GM18526 (cell line): ENCODE measurements at regions not wholly inside any gene's neighbourhood (a gene's known extent, or its start where the extent isn't known, plus 50 kb on each side); places are given as distances from the start of the nearest gene placed in this dataset.

ENCODE experiments used
- POLR2A ChIP-seq: IDR thresholded peaks from 3 replicates; pipeline ENCODE4 v1.6.1; 2011; ENCODE audit not compliant: insufficient read length; ENCODE audit errors: extremely low read depth

DNA sequence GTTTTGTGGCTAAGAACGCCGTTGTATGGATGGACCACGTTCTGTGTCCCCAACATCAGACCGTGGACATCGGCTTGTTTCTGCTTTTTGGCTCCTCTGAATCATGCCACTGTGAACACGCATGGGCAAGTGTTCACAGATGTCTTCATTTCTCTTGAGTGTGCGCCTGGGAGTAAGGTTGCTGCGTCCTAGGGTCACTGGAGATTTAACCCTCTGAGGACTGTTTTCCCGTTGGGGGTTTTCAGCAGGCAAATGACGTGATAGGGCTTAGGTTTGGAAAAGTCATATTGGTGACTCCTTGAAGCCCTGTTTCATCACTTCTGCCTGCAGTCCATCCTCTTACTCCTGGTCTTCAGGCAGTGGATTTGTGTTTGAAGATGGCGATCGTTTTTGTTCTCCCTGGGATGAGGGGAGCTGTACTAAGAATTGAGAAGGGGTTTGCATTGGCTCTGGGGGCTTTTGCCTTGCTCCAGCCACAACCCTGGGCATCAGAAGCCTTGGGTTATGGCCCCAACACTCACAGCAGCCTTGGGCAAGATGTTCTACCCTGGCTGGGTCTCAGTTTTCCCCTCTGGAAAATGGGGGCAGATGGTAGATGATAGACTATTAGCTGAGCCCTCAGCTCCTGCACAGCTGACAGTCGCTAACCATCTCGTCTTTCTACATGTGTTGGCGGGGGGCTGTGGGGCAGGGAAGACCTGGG, 67.2 kb upstream of the CIBAR2 start:
- no peak for TF ChIP-seq POLR2A

DNA sequence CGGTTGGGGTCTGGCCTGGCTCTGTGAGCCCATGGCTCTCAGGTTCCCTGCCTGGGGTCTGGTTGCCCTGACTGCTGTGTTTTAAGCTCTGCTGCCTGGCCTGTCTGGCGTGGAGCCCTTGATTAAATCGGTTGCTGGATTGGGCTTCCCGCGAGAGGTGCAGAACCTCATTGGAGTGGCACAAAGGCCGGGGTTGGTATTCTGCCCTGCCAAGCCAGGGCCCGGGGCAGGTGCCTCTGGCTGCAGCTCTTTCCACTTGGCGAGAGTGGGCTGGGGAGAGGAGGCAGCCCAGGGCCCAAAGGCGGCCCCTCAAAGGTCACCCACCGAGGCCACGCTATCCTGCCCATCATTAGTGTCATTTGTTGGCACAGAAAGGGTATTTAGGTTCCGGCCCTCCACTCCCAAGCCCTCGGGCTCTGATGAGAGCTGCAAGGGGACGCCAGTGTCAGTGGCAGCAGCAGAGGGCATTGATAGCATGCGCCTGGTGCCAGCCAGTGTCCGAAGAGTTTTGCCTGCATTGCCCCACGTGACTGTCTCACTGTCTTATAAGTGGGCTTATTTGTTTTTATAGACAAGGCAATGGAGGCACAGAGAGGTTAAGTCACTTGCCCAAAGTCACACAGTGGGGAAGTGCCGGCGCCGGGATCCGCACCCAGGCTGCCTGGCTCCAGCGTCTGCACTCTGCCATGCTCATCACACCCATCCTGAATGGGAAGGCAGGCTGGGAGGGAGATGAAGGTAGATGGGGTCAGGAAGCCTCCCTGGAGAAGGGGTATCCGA, 68.0 kb upstream of the CIBAR2 start:
- no peak for TF ChIP-seq POLR2A

DNA sequence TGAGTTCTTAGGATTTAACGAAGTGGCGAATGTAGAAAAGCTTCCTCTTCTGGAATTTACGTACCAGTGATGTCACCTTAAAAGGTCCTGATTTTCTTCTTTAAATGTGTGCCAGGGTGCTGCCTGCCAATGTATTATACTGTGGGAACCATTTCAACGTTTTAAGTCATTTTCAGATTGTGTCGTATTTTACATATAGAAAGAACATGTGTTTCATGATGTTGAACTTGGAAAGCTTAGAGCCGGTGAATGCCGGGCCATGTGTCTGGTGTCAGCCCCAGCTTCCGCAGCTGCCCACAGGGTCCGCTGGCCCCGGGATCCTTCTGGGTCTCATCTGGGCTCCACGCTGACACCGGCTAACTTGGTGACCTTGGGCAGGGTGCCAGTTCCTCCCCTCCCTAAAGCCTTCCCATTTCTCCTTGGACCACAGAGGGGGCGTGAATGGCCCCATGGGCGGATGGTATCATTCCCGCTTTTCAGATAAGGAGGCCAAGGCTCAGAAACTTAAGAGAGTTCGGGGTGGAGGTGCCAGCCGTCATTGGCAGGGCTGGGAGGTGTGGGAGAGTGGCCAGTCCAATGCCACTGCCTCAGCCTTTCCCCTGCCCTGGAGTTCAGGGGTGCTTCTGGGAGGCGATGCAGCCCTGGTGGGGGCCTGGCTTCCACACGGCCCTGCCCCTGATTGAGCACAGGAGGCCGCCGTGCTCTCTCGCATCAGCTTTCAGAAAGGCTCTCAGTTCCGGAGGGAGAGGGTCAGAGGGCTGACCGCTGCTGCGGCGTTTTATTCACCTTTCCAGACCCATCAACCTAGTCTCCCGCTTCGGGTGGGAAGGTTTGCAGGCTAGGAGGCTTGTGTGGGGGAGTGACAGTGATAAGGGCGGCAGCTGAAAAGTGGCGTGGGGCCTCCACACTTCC, 68.8 kb upstream of the CIBAR2 start:
- no peak for TF ChIP-seq POLR2A

DNA sequence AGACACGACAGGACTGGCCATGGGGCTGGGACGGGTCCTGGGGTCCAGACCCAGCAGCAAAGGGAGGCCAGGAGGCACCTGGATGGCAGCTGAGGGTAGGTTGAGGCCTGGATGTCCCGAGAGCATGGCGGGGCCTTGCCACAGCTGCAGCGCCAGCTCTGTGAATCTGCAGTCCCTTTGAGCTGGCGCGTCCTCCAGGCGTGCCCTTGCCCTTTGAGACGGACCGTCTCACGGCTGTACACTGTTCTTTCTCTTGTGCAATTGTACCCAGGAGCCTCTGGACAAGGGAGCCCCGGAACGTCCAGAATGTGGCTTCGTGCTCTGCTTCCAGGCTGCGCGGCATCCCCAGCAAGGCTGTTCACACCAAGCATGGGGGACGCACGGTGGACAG, 69.5 kb upstream of the CIBAR2 start:
- no peak for TF ChIP-seq POLR2A

DNA sequence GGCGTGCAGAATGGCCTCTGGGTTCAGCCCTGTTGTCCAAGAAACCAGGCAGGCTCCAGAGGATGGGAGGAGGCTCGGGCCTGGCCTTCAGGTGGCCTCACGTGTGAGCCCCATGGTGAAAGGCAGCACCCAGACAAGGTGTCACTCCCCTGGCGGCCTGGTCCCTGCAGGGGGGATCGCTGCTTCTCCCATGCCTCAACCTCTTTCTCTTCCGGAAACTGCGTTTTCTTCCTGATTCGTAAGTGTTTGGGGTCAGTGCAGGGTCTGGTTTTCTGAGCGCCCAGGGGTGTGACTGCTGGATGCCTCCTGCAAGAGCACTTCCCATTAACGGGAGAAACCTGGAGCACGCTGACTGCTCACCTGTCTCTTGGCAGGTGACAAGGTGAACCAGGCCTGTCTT, 70.0 kb upstream of the CIBAR2 start:
- no peak for TF ChIP-seq POLR2A

DNA sequence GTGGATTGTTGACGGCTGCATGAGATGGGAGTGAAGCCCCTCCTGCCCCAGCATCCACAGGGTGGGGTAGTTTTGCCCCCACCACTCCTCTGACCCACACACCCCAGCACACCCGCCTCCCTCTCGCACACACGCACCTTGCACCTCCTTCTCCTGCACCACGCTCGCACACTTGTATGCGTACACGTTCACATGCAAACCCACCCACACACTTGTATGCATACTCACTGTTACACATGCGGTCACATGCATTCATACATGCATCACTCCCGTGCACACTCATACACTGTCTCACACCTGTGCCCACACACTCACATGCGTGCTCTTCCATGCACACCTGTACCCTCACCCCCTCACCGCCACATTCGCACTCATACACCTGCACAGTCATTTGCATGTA, 70.5 kb upstream of the CIBAR2 start:
- TF ChIP-seq POLR2A, result no peak

DNA sequence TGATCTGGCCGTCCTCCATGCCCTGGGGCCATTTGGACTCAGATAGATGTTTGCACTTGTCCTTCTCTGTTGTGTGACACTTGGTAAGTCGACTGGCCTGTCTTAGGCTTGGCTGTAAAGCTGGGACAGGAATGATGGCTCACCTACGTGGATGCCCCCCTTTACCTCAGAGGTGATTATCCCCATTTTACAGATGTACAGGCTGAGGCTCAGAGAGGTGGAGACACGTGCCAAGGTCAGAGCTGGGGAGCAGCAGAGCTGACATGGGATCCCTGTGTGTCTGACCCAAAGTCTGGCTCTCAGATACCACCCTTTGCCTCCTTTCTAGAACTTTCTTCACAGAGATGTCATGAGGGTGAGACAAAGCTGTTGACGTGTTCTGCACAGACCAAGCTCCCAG, 71.3 kb upstream of the CIBAR2 start:
- TF ChIP-seq POLR2A, result no peak

DNA sequence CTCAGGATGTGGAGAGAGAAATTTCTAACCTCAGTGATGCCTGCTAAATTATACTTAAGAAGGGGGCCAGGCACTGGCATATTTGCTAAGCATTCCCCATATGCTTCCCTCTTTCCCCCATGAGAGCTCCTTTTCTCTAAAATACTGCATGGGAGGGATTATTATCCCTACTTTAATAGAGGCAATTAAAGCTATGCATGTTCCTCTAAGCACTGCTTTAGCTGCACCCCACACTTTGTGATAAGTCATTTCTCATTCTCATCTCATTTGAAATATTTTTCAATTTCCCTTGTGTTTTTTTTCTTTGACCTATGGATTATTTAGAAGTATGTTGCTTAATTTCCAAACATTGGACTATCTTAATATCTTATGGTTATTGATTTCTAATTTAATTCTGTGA, 72.1 kb upstream of the CIBAR2 start:
- no peak for TF ChIP-seq POLR2A

DNA sequence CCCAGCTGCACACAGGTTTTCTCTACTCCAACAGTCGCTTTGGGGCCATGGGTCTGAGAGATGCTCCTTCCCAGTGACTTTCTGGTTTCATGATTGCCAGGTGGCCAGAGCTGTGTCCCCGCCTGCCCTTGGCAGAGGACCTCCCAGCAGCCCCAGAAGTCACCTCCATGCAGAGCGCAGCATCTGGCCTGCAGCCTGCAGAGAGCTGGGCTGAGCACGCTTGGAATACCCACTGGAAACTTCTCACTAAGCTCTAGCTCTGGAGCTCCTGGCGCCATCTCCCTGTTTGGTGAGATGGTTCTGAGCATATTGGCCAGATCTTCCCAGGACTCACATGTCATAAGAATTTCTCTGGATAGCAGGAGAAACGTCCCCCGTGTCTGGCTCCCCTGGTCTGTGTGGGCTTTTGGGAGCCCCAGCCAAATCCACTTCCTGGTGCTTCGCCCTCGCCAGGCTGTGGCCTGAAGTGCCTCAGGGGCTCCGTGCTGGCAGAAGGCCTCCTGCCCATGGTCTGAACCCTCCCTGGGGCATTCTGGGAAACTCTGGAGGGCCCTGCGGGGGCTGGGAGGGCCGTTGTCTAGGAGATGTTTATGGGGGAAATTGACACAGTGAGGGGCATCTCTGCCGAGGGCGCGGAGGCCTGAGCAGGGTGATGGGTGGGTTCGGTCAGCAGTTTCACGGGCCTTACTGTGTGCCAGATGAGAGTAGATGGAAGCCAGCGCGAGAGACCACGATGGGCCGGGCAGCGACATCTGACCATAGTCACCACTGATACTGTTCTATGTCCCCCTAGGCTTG, 73.2 kb upstream of the CIBAR2 start:
- no peak for TF ChIP-seq POLR2A

DNA sequence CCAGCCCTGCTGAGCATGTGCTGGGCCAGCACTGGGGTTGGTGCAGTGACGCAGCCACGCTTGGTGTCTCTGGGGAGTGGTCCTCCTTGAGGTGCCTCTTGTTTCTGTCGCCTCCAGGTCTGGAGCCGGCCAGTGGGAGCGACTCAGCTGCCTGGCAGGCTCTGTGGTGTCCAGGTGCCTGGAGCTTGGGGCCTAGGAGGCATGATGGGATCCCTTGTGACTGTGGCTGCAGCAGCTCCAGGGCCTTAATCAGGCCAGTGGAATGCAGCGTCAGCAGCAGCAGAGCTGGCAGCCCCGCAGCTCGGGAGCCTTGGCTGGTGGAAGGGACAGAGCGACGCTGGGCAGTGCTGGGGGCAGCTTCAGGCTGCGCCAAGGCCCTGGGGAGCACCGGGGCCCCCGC, 74.7 kb upstream of the CIBAR2 start:
- TF ChIP-seq POLR2A, result no peak

DNA sequence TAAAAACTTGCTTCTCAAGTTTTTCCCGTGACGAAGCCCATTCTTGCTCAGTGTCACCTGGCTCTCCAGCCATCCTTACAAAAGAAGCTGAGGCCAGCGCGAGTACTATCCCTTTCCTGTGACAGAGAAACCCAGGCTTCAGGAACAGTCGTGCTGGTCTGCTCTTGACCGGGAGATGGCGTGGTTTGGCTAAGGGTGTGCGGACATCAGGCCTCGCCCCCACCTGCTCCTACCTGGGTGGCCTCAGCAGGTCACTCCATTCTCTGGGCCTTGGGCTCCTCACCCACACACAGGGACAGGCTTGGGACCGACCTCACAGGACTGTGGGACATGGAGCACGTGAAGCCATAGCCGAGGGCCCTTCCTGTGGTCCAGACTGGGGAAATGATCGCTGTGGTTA, 75.2 kb upstream of the CIBAR2 start:
- no peak for TF ChIP-seq POLR2A

DNA sequence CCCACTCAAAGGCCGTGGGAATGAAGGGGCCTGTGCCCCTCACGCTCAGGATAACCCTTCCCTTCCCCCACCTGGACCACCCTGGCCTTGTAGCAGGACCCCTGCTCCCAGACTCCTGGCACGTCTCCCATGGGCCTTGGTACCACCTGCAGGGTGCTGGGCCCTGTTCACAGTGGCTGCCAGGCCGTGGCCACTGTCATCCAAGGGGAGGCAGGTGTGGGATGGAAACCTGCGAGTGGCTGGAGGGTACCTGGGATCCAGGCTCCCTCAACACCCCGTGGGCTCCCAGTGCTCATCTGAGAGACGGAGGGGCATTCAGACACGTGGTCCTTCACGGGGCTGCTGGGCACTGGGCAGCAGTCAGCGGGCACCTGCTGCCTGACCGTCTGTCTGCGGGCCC, 75.6 kb upstream of the CIBAR2 start:
- no peak for TF ChIP-seq POLR2A

DNA sequence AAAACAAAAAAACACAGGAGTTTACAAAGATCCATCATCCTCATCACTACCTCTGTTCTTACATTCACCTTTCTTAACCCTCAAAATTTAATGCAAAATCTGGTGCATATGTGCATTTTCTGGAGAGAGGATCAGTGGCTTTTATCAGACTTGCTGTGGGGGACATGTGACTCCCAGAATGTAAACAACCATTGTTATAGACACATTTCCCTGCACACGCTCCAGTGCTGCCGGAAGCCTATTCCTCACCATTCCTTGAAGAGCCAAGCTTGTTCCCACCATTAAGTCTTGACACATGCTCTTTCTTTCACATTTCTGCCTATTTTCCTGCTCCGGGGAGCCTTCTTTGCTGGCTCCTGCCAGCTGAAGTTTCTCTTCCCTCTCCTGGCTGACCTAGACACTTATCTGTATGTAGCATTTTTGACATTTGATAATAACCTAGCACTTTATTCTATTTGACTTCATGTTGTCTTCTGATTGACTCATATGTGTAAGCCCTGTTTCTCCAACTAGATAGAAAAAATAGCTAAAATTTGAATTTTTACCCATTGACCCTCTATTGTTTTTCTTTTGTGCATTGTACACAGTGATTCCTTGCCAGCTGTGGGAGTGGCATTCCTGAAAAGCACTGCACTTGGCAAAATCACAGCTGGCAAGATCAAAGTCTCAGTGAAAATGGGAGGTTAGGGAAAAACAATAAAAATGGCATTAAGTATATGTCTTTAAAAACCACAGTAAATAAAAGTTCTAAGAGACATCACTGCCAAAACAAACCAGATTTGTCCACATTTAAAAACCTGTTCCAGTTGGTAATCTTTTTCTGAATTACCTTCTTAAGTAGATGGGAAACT, 76.8 kb upstream of the CIBAR2 start:
- TF ChIP-seq POLR2A, result no peak

DNA sequence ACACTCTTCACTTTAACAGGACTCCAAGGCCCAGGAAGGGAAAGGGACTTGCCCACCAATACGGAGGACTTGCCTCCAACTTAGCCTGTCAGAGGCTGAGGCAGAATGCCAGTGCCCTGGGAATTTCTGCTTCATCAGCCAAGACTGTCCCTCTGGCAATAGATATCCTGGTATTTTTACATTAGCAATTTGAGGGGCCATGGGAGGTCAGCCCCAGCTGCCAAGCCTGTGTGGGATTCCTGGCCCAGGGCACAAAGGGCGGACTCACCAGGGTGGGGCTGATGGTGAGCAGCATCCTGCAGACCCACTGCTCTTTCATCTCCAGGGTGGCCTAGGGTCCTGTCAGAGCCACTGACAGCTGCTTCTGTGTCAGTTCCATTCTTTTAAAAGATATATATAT, 78.3 kb upstream of the CIBAR2 start:
- TF ChIP-seq POLR2A, result no peak
